ENCODE measurements at regions not wholly inside any gene's neighbourhood (a gene's known extent, or its start where the extent isn't known, plus 50 kb on each side); places are given as distances from the start of the nearest gene placed in this dataset.

- DNase-seq = no peak
- Mint-ChIP-seq H3K27me3 (ENCODE audit: low read depth, poor library complexity) (peaks cover 8% of the 10 kb centered on the region), H3K9me3 (no peaks in the 10 kb centered on the region), H3K4me3 (no peak overlapping the region), H3K27ac (no peak overlapping the region), H3K36me3 (ENCODE audit: low read depth) (no peaks in the 10 kb centered on the region), H3K4me1 (peaks cover 27% of the 10 kb centered on the region)
- no peak for TF ChIP-seq CTCF (IDR thresholded peaks at IDR 0.05)
These were observed 73.6 kb downstream of the COPS8 start for GRCh38 chr2:237159006-237159911.

GRCh38 chr2:237160271-237160919 is 74.7 kb downstream of the COPS8 start:
- H3K27me3 Mint-ChIP-seq (ENCODE audit: low read depth, poor library complexity) = peaks cover 4% of the 10 kb centered on the region
- H3K9me3 Mint-ChIP-seq = no peaks in the 10 kb centered on the region
- no peak for DNase-seq
- no peaks in the 10 kb centered on the region for H3K36me3 Mint-ChIP-seq (ENCODE audit: low read depth)
- H3K4me3 Mint-ChIP-seq = no peak overlapping the region
- H3K4me1 Mint-ChIP-seq = peaks cover 22% of the 10 kb centered on the region
- no peak overlapping the region for H3K27ac Mint-ChIP-seq
- no peak for TF ChIP-seq CTCF (IDR thresholded peaks at IDR 0.05)

GRCh38 chr2:237161189-237161588 is 75.5 kb downstream of the COPS8 start:
- no peak overlapping the region for H3K27ac Mint-ChIP-seq
- H3K4me1 Mint-ChIP-seq = peaks cover 14% of the 10 kb centered on the region
- no peaks in the 10 kb centered on the region for H3K9me3 Mint-ChIP-seq
- H3K36me3 Mint-ChIP-seq (ENCODE audit: low read depth) = no peaks in the 10 kb centered on the region
- TF ChIP-seq CTCF (IDR thresholded peaks at IDR 0.05) = no peak
- H3K27me3 Mint-ChIP-seq (ENCODE audit: low read depth, poor library complexity) = peaks cover 2% of the 10 kb centered on the region
- no peak overlapping the region for H3K4me3 Mint-ChIP-seq
- no peak for DNase-seq

- Mint-ChIP-seq H3K9me3 (peaks cover 6% of the 10 kb centered on the region), H3K36me3 (ENCODE audit: low read depth) (no peaks in the 10 kb centered on the region), H3K4me3 (no peak overlapping the region), H3K27ac (no peak overlapping the region), H3K4me1 (peaks cover 5% of the 10 kb centered on the region), H3K27me3 (ENCODE audit: low read depth, poor library complexity) (peaks cover 2% of the 10 kb centered on the region)
- TF ChIP-seq CTCF (IDR thresholded peaks at IDR 0.05) = no peak
- no peak for DNase-seq
These were observed 77.3 kb downstream of the COPS8 start for GRCh38 chr2:237162959-237163358.

GRCh38 chr2:237164474-237165042 is 78.9 kb downstream of the COPS8 start:
- Mint-ChIP-seq H3K27me3 (ENCODE audit: low read depth, poor library complexity) (no peaks in the 10 kb centered on the region), H3K4me3 (no peak overlapping the region), H3K27ac (no peak overlapping the region), H3K36me3 (ENCODE audit: low read depth) (peaks cover 9% of the 10 kb centered on the region), H3K9me3 (peaks cover 22% of the 10 kb centered on the region), H3K4me1 (no peaks in the 10 kb centered on the region)
- no peak for TF ChIP-seq CTCF (IDR thresholded peaks at IDR 0.05)
- no peak for DNase-seq
